CD4-positive, alpha-beta T cell treated with Interleukin-12 subunit alpha and Interleukin-12 subunit beta, for 1 hour (primary cell): ENCODE measurements at regions not wholly inside any gene's neighbourhood (a gene's known extent, or its start where the extent isn't known, plus 50 kb on each side); places are given as distances from the start of the nearest gene placed in this dataset.

ENCODE experiments used
- DNase-seq: peaks from one replicate; pipeline ENCODE4 v3.0.0-alpha.2; 2020

DNA sequence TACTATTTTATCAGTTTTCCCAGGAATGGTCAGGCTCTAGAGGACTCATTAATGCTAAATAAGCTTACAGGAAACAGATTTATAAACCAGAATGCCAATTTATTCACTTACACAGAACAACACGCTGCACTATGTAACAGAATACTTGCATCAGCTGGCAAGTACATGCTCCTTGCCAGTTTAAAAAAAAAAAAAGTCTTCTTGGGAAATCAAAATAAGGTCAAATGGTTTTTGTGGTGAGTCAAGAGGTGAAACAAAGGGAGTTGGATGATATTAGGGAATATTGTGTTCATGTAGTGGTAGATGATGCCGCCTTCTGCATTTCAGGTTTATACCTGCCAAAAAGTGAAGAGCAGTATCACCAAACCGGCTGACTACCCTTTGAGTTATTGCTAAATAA lies 1322.1 kb upstream of the ZEB2 start:
- DNase-seq, result no peak

DNA sequence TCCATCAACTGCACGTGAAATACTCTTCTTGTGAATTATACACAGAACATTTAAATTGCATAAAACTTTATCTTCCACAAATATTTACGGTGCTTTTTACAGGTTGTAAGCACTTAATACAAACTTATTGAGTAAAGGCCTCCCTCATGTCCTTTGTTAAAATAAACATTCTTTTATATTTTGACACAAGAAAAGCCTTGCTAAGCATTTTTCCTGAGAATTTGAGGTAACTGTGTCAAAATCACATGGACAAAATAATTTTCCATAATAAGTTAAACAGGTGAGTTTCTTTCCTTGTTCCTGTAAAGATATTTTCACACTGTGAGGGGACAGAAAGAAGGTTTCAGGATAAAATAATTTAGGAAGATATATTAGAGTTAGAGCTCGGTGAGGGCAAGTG lies 1317.1 kb upstream of the ZEB2 start:
- no peak for DNase-seq

DNA sequence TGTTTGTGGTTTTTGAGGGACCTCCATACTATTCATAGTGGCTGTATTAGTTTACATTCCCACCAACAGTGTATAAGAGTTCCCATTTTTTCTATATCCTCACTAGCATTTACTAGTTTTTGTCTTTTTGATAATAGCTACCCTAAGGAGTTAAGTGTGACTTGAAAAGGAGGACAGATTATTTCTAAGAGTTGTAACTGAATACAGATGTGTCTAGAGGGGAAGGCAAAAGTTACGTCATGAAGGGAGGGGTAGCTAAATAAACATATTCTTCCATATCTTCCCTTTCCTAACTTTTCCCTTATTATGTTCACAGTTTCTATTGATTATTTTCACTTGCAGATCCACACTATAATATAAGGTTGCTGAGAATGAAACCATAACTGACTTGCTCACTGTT lies 1315.7 kb upstream of the ZEB2 start:
- no peak for DNase-seq

DNA sequence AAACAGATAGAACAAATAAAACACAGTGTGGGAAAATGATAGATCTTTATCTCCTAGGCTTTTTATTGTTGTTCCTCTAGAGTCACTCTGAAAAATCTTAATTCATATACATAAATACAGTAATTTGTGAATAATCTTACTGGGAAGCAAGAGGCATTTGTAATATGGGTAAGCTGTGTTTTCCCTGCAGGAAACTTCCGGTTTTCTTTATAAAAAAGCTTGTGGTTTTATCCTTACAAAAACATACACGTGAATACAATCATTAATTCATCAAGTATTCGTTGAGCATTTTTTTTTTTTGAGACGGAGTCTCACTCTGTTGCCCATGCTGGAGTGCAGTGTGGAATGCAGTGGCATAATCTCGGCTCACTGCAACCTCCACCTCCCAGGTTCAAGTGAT lies 1312.8 kb upstream of the ZEB2 start:
- no peak for DNase-seq

DNA sequence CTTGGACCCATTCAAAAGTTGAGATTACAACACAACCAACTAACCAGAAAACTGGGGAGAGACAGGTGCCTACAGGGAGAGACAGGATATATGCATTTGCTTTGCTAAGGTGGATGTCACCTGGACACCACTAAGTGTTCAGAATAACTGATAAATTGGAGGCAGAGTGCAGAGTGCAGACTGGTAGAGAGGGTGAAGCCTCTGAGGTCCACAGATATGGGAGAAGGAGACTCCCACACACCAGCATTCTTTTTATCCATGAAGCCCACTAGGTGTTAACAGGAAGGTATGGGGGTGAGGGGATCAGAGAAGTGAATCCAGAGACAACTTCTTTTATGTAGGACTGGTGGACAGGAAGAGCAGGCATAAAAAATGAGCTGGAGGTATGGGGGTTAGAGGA lies 1310.0 kb upstream of the ZEB2 start:
- no peak for DNase-seq

DNA sequence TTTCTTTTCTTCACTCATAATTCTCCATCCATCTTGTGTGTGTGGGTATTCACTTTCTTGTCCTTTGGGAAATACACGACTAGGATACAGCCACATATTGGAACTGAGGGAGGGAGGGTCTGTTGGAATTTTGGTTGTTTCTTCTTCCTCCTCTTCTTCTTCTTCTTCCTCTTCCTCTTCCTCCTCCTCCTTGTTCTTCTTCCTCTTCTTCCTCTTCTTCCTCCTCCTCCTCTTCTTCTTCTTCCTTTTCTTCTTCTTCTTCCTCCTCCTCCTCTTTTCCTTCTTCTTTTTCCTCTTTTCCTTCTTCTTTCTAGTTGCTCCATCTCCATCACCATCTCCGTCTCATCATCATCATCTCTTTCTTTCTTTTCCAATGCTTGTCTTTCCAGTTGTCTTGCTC lies 1307.3 kb upstream of the ZEB2 start:
- DNase-seq, result no peak

DNA sequence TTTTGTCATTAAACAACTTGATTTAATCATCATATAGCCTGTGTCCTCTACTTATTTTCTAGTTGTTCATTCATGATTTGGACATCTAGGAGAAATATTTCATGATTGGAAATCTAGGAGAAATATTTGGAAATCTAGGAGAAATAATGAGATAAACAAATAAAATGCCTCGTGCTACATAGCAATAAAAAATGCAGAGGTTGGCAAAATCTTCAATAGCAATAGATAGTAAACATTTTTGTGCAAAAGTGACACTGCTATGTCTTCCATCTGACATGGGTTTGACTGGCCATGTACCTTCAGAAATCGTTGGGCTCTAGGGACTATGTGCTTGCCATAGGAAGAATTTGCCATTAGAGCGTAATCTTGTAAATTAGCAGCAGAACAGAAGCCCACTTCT lies 1304.5 kb upstream of the ZEB2 start:
- DNase-seq, result no peak

DNA sequence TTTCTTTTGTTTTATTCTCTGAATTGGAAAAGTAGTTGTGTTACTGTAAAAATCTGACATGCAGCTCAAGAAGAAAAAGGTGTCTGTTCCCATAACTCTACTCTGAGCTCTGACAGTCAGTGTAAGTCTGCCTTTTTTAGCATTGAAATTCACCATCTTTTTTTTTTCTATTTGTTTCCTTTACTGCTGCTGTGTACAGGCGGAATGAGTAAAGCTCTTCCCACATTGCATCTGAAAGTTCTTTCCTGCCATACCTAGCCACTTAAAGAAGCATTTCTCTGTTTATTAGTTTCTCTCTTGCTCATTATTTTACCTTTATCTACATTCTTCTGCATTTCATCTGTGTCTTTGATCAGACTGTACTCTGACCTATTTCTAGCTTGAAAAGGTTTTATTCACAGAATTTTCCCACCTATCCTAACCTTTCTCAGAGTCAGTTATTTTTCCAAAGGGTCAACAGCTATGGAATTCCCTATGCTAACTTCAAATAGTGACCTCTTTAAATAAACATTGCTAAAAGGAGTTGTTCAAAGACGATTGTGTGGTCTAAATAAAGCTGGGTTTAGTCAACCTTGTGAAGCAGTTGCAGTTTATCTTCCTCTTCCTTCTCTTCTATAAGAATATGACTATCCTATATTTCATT lies 1303.1 kb upstream of the ZEB2 start:
- DNase-seq, result no peak

DNA sequence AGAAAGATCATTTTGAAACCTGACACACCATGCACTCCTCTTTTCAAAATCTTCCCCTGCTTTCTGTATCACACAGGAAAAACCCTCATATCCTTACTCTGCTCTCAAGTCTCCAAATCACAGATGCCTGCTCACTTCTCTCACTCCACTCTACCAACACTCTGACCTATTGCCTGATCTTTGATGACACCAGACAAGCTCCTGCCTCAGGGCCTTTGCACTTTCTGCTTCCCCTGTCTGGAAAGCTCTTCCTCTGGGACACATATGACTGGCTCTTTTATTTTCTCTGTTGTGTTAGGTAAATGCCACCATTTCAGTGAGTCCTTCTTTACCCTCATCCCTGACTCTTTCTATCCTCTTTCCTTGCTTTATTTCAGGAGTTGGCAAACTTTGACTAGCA lies 1300.7 kb upstream of the ZEB2 start:
- no peak for DNase-seq

DNA sequence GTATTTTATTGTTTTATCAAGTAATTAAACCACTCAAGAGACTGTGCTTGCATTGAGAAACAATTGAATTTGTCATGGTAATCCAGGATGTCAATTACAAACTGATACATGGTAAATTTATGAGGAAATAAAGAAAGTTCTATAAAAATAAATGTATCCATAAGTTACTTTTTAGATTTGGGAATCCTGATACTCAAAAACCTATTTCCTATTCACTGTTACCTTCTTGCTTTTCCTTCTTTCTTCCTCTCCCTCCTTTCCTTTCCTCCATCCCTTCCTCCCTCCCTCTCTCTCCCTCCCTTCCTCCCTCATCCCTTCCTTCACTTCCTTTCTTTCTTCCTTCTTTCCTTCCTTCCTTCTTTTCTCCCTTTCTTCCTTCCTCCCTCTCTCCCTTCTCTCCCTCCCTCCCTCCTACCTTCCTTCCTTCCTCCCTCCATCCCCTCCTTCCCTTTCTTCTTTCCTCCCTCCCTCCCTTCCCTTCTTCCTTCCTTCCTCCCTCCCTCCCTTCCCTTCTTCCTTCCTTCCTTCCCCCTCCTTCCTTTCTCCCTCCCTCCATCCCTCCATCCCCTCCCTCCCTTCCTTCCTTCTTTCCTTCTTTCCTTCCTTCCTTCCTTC lies 1299.1 kb upstream of the ZEB2 start:
- no peak for DNase-seq

DNA sequence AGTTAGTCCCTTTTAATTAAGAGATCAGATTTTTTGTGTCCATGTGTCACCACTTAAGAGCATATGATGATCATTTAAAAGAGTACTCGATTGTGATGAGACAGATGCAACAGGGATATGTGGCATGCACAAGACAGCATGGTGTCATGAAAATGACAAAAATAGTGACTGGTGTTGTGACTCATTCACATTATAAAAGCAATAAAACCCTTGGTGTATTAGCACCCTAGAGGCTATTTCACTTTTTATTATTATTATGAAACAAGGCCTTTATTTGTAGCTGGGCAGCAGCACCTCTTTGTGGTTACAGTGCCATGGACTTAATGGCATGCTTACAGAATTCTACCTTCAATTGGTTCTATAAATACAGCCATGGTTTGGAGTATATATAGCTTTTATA lies 1296.0 kb upstream of the ZEB2 start:
- DNase-seq, result no peak

DNA sequence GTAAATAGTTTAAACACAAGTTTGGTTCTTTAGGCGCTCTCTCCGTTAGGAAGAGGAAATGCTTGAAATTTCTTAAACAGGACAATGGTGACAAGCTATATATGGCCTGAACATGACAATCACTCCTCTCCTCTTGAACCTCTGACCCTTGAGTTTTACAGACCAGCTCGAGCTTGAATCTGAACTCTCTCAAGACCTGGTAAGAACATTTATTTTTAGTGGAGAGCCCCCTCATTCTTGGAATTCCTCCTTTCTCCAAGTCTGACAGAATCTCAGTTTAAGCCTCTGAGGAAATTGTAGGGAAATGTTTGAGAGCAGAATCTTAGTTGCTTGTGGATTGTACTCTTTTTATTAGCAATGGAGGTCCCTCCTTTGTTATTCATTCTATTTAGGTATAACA lies 1293.6 kb upstream of the ZEB2 start:
- DNase-seq, result no peak

DNA sequence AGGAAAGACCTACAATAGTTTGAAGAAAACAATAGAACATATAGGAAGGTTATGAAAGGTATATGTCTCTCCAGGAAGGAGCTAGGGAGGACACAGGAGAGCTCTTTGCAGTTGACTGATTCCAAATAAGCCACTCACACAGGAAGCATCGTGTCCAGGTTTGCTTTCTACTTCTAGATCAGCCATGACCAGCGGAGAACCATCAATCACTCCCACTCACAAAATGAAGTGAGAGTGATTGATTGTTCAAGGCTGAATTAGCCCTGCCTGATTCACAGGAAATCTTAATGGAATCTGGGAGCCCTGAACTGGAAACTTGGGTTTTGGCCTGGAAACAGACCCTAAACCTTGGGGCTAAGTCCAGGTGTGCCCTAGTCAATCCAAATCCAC lies 1292.2 kb upstream of the ZEB2 start:
- DNase-seq, result no peak

DNA sequence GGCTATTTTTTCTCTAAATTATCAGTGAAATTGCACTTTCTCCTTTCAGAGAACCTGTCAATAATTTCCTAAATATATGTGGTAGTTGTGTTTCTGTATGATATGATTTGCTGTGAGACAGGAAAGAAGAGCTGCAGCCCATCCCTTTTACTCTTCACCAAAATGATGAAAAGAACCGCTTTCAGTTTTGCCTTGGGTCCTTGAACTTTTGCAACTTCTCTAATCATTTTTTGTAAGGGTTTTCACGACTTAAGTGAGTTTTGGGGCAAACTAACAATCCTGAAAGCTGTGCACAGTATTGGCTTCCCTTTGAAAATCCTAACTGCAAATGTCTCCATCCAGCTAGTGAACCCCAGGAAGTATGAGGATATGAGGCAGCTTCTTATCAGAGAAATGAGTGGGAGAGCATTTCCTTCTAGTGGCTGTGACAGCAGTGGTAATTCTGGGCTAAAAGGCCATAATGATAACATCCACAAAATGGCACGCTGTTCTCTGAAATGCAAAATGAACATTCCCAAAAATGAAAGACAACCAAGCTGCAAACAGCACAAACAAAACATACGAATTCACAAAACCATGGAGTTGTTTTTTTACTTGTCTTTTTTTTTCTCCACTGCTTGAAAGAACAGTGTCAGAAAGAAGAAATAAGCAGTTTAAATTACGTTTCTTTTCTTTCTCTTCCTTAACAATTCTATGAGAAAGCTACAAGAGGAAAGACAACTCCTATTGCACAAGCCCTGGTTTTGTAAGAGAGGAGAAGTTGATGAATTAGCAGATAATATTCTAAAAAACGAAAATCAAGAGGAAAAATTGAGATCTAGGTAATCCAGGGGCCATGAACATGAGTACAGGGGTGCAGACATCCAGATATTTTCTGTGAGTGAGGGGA lies 1291.6 kb upstream of the ZEB2 start:
- DNase-seq, result no peak

DNA sequence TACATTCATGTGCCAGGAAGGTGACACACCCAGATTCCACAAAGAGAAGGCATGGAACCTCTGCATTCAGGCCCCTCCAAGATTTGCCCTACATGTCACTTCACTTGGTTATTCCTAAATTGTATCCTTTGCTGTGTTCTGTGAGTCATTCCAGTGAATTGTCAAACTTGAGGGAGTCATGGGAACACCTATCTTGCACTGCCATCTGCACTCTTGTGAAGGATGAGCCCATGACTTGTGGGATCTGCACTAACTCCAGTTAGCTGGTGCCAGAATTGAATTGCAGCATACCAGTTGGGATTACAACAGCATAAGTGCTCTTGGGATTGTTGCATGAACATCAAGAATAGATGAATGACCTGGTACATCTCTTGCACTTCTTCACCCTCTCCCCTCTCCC lies 1288.0 kb upstream of the ZEB2 start:
- DNase-seq, result no peak

DNA sequence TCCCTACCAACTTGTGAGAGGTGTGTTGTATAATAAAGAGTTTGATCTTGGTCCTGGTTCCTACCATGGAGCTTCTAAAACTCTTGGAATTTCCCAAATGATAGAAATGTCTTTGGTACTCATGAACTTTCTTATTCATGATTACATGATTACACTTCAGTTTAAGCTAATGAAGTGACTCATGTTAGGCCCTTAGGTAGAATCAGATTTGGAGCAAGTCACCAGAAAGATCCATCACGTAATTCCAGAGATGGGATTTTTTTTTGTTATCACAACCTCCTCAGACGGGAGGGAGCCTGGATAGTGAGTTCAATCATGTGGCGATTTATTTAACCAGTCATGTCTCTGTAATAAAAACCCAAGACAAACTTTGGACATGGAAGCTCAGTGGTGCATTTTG lies 1287.6 kb upstream of the ZEB2 start:
- DNase-seq, result no peak

DNA sequence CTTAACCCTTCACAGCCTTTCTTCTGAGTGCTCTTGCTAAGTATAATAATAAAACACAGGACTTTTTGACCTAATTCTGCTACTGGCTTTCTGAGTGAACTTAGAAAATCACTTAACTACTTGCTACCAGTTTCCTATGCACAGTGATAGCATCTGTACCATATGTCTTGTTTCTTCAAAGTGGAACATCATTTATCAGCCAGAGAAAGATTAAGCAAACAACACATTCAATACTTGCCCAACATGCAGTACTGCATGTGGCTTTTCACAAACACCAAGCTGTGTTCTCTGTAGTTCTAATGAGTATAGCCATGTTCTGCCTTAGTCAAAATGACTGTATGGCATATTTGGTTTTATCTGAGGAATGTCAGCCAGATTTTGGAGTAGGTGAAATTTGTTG lies 1286.6 kb upstream of the ZEB2 start:
- DNase-seq, result no peak

DNA sequence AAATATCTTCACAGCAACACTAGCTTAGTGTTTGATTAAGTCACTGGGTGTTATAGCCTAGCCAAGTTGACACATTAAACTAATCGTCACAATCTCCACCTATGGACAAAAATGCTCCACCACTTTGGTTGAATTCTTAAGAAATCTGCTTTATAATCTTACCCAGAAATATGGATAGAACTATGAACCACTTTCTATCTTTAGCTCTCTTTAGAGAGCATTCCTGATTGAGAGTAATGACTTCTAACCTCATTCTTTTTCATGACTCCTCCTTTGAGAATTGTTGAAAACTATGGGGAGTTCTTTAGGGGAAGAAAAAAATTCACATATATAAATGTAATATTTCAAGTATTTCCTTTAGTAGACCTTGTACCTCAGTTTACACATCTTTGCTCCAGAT lies 1282.2 kb upstream of the ZEB2 start:
- no peak for DNase-seq

DNA sequence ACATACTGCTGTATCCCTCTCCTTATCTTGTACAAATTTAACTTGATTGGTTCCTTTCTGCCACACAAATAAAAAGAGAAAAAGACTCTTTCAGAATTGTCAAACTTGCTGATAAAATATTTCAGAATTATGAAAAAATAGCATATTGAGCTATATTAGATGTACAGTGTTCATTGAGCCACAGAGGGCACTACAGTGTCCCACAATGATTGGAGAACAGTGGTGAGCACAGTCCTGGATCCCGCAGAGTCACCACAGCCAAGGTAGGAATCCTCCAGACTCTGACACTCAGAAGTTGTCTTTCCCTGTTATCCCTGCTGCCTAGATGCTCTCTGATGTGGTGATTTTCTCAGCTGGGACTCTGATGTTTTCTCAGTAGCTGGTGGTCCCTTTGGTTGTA lies 1281.3 kb upstream of the ZEB2 start:
- no peak for DNase-seq

DNA sequence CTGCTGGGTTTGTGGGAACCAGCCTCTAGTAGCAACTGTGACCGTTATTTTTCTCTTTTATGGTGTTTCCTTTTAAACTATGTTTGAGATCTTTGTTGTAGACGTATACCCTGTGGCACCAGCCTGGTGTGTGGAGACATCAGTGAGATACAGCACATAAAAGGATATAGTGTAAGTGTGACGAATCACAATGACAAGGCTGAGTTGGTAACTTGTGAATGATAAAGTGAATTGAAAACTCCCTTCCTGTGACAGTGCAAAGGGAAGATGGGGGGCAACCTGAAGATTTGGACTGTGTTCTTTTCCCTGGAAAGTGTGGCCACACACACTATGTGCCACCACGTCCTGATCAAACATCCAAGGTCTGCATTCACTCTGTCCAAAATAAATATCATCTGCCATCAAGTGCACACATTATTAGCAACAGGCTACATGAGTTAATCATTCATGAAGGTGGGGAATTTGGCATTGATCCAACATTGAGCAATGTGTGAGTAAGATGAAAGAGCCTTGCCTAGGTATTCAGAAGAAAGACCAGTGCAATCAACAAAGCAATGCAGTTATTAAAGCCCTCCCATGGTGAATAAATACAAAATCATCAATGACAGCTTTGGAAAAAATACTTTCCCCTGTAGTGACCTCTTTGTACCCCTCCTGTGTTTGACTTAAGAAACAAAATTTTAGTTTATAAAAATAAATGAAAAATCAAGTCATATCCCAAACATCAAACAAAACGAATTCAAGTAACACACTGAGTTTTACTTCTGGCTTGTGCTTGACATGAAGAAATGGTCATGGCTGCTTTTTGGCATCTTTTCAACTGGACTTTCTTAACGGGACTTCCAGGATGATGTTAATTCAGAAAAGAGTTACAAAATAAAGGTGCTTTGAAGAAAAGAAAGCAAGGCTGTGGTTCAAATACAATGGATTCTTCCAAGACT lies 1280.5 kb upstream of the ZEB2 start:
- DNase-seq, result no peak

DNA sequence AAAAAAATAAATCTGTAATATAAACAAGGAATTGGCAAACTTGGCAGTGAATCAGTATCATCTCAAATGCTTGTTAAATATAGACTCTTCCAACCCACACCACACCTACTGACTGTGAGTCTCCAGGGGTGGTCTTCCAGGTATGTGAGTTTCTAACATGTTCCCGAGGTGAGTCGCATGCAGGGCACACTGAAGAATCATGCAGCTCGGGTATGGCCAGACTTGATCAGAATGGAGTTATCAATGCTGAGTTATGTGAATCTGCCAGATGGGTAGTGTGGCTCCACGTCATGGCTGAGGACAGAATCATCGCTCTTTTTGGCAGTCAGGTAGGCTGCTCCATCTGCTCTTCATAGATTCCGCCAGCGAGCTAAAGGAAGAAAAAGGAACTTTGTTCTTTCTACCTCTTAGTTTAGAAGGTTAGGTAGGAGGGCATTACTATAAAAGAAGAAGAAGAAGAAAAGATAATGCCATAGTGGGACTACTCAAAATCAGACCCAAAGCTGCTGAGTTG lies 1279.7 kb upstream of the ZEB2 start:
- no peak for DNase-seq

DNA sequence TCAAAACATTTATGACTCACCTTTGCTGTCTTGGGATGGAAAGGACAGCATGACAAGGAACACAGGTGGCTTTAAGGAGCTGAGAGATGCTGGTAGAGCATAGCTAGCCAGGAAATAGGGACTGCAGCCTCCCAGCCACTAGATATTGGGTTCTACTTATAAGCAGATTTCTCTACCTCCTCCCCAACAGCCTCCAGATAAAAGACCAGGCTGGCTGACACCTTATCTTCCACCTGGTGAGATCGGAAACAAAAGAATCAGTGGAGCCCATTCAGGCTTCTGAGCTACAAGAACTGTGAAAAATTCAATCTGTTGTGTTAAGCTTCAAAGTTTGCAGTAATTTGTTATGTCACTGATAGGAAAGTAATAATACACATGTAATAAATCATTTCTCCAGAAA lies 1278.5 kb upstream of the ZEB2 start:
- no peak for DNase-seq

DNA sequence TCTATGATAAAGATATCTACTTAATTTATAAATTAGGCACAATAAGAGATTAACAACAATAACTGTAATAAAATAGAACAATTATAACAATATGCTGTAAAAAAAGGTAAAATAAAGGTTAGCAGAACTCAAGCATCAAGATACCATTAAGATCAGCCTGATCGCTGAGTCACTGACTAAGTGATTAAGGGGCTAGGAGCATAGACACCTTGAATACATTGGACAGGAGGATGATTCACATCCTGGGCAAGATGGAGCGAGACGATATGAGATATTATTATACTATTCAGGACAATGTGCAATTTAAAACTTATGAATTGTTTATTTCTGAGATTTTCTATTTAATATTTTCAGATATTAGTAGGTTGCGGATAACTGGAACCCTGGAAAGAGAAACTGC lies 1277.8 kb upstream of the ZEB2 start:
- no peak for DNase-seq
